NCI-H1417 treated with DMSO at 0.1 percent for 48 hours (cell line): ENCODE measurements at regions not wholly inside any gene's neighbourhood (a gene's known extent, or its start where the extent isn't known, plus 50 kb on each side); places are given as distances from the start of the nearest gene placed in this dataset.

ENCODE experiments used
- DNase-seq: peaks from one replicate; lab custom pipeline; 2025; lab: John Stamatoyannopoulos, UW

DNA sequence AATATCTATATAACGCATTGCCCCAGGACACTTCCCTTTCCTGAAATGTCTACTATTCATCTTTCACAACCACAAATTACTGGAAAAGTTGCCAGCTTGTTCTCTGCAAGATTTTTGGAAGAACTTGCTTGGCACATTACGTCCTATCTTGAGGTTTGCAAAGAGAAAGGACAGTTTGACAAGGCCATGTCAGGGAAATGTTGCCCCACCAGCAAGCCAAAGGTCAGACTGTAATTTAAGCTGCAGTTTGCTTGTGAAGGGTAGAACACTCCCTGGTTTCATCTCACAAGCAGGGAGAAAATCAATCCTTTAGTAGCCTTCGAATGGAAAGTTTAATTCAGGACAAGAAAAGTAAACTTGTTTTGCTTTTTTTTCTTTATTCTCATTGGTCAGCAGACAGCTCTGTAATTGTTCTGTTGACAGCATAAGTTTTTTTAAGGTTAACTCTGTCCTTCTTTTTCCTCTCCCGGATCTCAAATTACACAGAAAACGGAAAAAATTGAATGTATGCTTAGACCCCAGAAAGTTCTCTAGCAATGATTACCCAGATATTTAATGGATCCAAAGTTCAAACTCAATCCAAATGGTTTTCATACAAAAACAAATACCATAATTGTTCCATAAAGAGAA lies 541.8 kb upstream of the NRSN1 start:
- no peak for DNase-seq

DNA sequence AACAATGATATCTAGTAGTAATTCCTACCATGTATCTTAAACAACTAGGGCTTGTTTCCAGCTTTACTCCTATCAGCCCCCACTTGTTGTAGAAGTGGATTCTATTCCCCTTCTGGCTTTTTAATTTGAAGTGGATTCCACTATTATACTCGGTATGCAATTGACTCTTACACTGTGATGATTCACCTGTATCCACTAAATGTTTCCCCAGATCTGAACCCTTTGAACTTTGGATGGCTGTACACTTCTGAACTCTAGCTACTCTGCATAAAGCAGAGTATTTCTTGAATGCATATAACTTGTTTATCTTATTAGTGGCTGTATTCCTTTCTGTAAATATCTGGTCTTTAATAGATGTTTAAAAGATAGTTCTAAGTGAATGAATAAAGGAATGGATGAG lies 538.4 kb upstream of the NRSN1 start:
- no peak for DNase-seq

DNA sequence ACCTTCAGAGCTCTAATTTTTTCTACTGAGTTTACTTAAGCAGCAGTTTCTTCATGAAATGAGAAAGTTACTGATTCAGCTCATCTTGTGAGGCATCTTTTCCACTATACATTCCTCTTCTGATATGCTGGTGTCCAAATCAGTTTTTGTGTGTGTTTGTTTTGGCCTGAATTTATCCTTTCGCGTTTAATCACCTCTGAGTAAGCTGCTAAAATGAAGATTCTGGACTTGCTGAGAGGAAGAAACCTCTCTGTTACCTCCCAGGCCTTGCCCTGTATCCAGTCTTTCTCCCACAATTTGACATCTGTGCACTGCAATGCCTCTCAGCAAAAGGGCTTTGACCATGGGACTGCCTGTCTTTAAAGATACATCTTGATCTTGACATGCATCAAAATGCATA lies 536.2 kb upstream of the NRSN1 start:
- DNase-seq = no peak

DNA sequence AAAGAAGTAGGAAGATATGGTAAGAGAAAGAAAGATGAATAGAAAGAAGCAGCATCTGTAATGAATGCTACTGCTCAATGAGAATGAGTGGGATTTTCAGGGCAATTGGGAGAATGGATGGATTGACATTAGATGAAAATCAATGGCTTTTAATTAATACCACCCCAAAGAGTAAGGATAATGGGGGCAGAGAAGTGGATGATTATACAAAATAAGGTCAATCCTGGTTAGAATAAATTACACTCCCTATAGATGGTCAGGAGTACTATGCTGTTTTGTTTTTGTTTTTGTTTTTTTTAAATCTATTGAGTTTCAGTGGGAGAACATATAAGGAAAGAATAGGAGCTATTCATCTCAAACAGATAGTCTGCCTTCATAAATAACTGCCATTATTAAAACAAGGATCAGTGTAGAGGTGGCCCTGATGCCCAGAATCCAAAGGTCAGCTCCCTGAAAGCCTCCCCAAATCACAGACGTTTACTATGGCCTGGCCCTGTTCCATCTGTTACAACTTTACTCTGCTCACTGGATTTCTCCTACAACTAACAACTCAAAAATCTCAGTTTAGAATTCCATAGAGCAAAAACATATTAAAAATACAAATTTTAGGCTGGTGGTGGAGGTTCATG lies 535.4 kb upstream of the NRSN1 start:
- no peak for DNase-seq

DNA sequence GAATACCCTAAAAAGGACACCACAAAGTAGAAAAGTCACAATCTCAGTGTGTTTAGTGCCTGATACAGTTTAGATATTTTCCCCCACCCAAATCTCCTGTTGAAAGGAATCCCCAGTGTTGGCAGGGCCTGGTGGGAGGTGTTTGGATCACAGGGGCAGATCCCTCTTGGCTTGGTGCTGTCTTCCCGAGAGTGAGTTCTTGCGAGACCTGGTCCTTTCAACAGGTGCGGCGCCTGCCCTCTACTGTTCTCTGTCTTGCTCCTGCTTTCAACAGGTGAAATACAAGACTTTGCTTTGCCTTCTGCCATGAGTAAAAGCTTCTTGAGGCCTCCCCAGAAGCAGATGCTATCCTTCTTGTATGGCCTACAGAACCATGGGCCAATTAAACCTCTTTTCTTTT lies 534.3 kb upstream of the NRSN1 start:
- DNase-seq = no peak

DNA sequence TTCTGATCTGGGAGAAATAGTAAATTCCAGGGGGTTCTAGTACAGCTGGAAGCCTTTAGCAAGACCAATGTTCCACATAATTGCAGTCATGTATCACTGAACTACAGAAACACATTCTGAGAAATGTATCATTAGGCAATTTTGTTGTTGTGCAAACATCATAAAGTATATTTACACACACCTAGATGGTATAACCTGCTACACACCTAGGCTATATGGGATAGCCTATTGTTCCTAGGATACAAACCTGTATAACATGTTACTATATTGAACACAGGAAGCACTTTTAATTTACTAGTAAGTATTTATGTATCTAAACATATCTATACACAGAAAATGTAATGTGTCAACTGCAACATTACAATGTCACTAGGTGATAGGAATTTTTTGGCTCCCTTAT lies 525.9 kb upstream of the NRSN1 start:
- no peak for DNase-seq

DNA sequence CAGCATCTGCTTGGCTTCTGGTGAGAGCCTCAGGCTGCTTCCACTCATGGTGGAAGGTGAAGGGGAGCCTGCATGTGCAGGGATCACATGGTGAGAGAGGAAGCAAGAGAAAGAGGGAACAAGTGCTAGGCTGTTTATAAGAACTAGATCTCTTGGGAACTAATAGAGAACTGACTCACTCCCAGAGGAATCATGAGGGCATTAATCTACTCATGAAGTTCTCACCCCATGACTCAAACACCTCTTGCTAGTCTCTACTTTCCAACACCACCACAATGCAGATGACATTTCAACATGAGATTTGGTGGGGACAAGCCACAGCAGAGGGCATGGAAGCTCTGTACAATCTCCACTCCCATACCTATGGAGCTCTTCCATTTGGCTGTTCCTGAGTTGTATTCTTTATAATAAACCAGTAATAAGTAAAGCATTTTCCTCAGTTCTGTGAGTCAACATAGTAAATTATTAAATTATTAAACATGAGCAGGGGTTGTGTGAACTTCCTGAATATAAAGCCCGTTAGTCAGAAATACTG lies 524.1 kb upstream of the NRSN1 start:
- DNase-seq = no peak

DNA sequence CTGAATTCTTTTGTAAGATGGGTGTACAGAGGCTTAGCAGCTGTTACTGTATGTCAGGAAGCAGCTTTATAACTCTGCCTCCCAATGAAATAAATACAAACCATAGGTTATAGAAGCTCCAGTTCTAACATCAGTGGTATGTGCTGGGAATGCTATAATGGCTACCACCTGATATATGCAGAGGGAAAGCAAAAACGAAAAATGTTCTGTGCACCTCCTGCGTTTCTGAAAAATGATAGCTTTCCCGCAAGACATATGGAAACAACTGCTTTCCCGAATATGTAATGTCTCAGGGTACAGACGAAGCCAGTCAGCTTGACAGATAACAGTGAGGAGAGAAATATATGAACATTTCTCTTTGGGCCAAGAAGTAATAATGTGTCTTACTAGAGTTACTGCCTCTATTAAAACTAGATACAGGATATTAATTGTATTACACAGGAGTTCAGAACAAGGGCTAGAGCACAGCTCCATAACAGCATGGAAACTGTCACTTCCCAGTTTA lies 517.0 kb upstream of the NRSN1 start:
- no peak for DNase-seq

DNA sequence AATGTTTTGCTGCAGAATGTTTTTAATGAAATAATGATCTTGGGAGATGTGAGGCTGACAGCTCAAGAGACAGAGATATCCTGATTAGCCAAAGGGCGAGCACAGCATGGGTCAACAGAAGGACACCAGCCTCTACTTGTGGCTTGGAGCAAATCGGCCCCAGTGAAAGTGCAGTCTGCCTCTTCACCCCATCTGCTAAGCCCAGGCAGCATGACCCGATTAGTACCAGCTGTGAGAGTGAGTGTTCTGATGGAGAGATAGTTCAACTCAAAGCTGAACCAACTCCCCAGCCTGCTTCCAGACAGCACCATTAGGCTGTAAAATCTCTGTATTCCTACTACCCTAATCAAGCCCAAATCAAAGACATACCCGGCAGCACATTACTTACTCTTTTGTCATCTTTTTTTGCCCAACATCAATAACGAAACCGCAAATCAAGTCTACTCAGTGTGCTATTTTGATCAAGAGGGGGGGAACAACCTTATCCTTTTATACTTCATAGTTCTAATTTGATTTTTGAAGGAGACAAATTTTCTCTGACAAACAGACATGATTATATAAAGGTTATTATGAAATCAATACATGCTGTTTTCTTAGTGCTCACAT lies 514.1 kb upstream of the NRSN1 start:
- no peak for DNase-seq

DNA sequence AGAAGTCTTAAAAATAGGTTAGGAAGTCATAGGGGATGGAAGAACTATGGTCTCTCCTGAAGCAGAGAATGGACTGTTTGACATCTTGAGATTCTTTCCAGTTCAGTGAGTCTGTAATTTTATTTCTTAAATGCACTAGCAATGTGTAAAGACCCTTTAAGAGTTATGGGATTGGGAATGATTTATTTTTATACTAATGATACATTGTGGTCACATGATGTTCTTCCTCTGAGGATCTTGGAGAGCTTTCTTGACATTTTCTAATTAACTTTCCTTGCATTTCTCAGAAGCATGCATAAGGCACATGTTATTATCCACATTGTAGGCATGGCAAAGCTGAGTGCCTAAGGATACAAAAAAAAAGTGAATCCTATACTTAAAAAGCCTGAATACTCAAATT lies 507.6 kb upstream of the NRSN1 start:
- no peak for DNase-seq

DNA sequence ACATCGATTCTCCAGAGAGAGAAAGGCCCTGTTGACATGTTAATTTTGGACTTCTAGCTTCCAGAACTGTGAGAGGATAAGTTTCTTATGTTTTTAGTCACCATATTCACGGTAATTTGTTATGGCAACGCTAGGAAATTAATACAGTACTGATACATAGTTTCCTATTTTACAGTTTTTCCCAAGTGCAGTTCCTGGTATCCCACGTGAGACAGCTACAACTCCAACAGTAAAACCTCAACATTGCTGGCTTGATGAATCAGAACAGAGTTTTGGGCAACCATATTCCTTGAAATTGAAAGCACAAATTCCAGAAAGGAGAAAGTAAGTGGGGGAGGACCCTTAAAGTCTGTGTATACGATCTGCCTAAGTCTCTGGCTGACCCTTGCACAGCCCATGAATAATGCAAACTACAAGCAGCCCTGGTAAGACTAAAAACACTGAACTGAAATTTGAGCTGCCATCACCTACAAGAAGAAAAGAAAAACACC lies 505.1 kb upstream of the NRSN1 start:
- no peak for DNase-seq

DNA sequence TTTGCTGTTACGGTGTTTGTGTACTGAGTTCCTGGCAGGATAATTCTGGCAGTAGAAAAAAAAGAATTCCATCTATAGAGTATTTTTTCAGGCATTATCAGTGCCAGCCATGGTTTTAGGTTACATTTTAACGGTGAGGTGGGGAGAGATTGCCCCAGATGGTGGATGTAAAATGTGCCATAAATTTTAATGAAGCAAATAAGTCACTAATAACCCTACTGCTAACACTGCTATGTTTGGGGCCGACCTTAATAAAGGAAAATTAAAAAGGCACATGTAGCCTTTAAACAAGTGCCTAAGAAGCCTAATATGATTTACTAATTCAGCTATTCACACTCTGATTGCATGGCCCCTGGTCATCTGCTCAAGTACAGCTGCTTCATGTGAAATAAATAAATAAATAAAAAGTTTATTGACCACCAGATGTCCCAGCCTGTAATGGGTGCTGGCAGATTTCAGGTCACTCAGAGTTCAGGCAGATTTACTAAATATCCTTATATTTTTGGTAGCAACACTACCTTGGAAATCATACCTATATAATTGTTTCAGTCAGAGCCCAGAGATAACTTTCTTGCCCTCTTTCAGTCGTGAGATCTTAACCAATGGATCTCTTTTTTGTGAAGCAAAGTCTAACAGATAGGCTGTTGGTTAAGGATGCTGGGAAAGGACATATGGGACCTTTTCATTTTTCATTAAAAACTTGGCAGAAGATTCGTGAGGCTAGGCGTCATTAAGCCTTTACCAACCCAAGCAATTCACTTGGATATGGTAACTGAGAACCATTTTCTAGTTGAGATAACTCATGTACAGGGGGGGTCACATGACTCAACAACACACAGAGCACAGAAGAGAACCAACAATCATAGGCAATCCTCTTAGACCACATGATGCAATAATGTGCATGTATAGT lies 495.0 kb upstream of the NRSN1 start:
- DNase-seq = no peak

DNA sequence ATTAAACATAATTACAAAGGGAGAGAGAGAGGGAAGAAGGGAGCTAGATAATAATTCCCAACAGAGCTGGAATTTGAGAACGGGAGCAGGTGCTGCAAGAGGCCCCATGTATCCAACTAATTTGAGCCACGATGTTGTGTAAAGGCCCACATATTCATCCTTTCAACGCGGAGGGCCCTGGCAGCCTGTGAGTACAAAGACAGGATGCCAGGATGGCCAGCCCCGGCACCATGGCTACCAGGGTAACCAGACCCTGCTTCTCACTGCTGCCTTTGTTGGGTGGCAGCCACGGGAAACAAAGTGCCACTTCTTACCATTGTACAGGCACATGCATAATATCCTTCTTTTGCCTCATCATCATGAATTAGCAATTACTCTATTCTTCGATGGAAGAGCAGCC lies 492.0 kb upstream of the NRSN1 start:
- no peak for DNase-seq

DNA sequence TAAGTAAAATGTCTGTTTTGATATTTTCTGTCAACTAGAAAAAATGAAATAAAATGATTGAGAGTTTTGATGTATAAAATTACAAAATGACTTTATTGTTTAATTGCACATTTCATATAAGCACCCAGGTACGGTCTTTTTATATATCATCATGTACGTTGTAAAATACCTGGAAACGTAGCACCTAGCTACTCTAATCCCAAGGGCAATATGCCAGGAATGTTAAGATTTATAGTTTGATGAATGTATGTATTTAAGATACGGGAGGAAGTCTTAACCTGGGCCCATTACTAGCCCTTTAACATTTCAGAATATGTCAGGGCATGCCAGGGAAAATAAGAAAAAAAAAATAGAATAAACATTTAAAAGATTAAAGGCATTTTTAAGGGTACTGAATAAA lies 490.9 kb upstream of the NRSN1 start:
- DNase-seq = no peak

DNA sequence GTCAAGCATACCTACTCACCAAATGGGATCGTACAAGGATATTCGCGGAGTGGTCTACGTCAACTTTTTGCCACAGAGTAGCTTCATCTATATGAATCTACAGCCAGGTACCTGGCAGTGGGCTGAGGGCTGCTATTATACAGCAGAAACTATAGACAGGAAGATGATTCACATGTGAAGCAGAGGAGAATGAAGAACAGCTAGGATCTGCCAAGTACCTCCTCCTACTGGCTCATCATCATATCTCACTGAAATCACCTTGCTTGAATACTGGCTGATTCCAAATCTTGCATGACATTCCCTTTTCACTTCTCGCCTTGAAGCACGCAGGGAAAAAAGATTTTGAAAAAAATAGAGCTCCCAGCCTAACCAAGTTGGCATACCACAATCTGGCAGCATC lies 488.7 kb upstream of the NRSN1 start:
- no peak for DNase-seq

DNA sequence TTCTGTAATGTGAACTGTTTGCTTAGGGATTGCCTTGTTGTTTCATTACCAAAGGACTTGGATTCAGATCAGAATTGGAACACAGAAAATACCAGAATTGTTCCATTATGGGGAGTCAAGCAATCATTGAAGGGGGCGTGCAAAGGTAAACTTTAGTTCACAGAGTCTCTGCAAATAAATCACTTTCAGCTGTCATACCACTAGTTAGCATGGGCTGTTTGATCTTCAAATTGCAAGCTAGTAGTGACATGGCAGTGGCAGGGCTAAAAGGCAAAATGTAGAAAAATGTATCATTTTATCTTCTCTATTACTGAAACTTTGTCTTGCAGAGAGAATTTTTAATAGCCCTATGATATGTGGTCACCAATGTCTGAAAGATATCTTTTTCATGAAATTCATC lies 483.2 kb upstream of the NRSN1 start:
- DNase-seq = no peak

DNA sequence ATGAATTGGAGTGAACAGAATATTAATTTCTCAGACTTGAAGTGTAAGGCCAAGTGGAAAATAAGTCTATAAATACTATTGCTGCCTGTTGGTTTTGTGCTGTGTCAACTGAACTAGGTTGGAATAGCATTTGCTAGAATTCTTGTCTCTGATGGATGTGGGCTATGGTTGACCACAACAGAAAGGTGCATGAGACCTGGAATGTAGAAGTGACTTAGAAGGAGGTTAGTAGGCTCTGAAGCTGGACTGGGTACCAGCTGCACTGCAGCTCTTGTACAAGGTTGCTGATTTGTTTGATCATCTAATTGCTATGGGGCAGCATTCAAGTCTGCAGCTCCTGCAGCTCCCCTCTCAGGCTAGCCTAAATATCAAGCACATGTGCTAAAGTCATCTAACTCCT lies 479.0 kb upstream of the NRSN1 start:
- DNase-seq = no peak

DNA sequence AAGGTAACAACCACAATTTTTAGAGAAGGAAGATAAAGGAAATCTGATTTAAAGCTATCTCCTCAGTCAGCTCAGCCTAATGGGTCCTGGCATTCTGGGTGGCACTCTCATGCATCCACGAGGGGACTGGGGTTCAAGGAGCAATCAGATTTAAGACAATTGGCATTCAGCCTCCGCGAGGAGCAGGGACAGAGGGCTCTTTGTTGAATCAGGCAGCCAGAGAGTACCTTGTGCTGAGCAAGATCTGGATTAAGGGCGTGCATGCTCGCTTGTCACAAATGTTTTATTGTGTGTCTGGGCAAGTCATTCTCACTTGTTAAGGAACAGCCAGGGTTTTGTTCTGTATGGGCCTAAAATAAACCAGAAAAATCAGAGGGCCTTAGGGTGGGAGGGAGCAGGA lies 475.3 kb upstream of the NRSN1 start:
- no peak for DNase-seq

DNA sequence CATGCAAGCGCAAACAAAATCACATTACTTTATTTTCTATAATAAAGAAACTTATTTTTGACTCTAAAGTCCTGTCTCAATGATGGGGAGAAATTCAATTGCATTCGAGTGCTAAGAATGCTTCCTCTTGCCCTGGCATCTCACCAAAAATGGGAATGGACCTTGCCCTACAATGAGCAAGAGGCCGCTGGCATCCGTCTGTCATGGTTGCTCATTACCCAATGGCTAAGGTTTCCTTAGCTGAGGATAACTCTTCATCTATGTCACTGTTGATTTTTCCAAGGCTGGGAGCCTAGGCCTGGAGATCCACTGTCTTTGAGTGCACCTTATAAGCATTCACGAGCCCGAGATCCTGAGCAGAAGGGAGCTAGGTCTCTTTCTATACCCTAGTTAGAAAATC lies 471.3 kb upstream of the NRSN1 start:
- no peak for DNase-seq

DNA sequence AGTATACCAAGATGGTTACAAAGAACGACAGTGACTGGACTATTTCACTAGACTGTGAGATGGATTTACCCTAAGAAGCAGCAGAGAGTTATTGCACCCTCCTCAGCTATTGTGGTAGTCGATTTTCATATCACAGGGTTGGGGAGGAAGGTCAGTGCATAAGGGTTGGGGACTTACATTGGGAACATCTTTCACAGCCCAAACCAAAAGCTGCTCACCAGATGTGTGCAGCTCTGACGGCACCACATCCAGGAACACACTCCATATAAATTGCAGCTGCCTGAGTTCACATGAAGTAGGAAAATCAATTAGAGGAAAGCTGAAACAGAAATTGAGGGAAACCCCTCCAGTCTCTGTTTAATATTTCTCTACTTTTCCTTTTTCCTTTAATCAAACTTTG lies 470.5 kb upstream of the NRSN1 start:
- no peak for DNase-seq

DNA sequence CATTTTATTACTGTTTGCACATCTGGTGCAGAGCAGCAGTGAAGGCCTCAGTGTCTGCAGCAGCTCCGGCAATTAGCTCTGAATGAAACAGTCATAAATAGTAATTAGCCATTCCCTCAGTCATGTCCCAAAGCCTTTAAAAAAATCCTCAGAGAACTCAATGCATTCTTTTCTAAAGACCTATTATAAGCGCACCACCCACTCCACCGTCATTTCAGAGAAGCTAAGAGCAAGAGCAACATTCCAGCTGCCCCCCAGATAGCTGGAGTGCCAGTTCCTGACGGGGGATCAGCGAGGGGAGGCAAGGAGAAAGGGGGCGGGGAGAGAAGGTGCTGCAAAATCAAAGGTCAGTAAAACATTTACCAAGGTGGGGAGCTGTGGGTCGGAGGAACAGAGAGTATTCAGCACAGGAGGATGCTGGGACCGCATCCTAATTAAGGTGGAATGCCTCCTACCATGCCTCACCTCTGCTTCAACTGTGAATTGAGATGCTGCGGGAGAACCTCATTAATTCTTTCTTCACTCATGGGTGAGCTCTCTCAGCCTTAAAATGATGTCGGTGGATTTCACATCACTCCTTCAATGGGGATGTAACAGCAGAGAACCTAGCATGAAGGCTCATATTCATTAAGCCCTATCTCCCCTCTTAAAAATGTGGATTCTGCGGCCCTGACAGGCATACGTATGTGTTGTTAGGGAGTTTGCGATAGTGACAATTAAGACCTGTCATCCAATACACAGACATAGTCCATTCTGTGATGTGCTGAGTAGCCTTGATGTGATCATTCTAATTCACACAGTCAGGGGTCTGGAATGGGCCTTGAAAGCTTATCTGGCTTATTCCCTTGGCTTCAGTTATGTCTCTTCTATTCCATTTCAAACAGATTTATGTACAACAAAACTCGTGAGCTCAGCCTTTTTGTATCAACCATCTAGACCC lies 469.5 kb upstream of the NRSN1 start:
- DNase-seq = peak; percentile 76
